HCT116 (cell line): ENCODE measurements at regions not wholly inside any gene's neighbourhood (a gene's known extent, or its start where the extent isn't known, plus 50 kb on each side); places are given as distances from the start of the nearest gene placed in this dataset.

Source experiments
- ATF3 ChIP-seq: IDR thresholded peaks from 2 replicates; pipeline ENCODE4 v1.6.1; 2012
- CTCF ChIP-seq, 3 experiments: fragments of 200-600 bp in 1 of 3; sonication (generic) in 1 of 3; IDR thresholded peaks in 2 of 3; conservative IDR thresholded peaks in 1 of 3; 2 replicates each; pipeline ENCODE4 v1.5.1; 2012 to 2017; ENCODE audit warnings: low read depth in 2 of 3, low read length in 2 of 3, antibody characterized with exemption in 1 of 3, borderline replicate concordance in 1 of 3, control low read depth in 1 of 3, mild to moderate bottlenecking in 1 of 3, mixed read lengths in 1 of 3, mixed run types in 1 of 3, moderate library complexity in 1 of 3; ENCODE audit not compliant: insufficient read depth in 1 of 3
- EZH2phosphoT487 ChIP-seq: fragments of 200-600 bp; IDR thresholded peaks from 2 replicates; pipeline ENCODE4 v1.6.1; 2018; ENCODE audit warnings: antibody characterized with exemption, borderline replicate concordance
- JUND ChIP-seq: IDR thresholded peaks from 2 replicates; pipeline ENCODE4 v1.6.1; 2012
- RAD21 ChIP-seq: IDR thresholded peaks from 2 replicates; pipeline ENCODE4 v1.6.1; 2012; ENCODE audit warnings: low read depth, mild to moderate bottlenecking
- REST ChIP-seq: IDR thresholded peaks from 2 replicates; pipeline ENCODE4 v1.6.1; 2012; ENCODE audit warnings: low read depth
- SIN3A ChIP-seq: IDR thresholded peaks from 2 replicates; pipeline ENCODE4 v1.6.1; 2012; ENCODE audit warnings: low read depth
- ZBTB33 ChIP-seq: IDR thresholded peaks from 2 replicates; pipeline ENCODE4 v1.6.1; 2011; ENCODE audit warnings: mild to moderate bottlenecking, low read length, moderate library complexity; ENCODE audit not compliant: insufficient replicate concordance; ENCODE audit errors: extremely low read depth

- no peak for TF ChIP-seq CTCF (IDR thresholded peaks at IDR 0.05 in 2 of 3, conservative IDR thresholded peaks at IDR 0.05 in 1 of 3; ENCODE audit: borderline replicate concordance in 1 of 3, insufficient read depth in 1 of 3, low read depth in 2 of 3, low read length in 2 of 3)
- no peak for TF ChIP-seq REST
- TF ChIP-seq ZBTB33 = no peak
- no peak for TF ChIP-seq SIN3A
- TF ChIP-seq JUND = no peak
- no peak for TF ChIP-seq RAD21
- TF ChIP-seq ATF3 = no peak
- TF ChIP-seq EZH2phosphoT487 = no peak
Measured at GRCh38 chr1:238232084-238232710, 341.5 kb upstream of the ZP4 start.
